ENCODE measurements at regions not wholly inside any gene's neighbourhood (a gene's known extent, or its start where the extent isn't known, plus 50 kb on each side); places are given as distances from the start of the nearest gene placed in this dataset.

DNA sequence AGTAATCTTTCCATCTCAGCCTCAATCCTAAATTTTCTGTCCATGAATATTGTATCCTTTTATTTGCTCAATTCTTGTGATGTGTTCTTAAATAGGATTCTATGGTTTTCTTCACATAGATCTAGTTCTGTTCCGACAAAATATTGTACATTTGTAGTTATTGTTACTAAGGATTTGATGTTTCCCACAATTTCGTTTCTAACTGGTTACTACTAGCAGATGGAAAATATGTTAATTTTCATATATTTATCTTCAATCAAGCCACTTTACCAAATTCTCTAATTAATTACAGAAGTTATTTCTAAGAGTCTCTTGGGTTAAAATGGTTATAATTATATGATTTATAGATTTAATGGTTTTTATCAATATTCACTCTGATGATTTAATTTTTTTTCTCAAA lies 60.3 kb downstream of the SEC61B start:
- DNase-seq (ENCODE audit: low read depth, low spot score) = no peak

GRCh38 chr9:99285965-99286364 lies 63.9 kb downstream of the SEC61B start:
- no peak for DNase-seq (ENCODE audit: low read depth, low spot score)

- no peak for DNase-seq (ENCODE audit: low read depth, low spot score)
Measured at GRCh38 chr9:99286536-99286935, 64.5 kb downstream of the SEC61B start.

- DNase-seq (ENCODE audit: low read depth, low spot score) = no peak
Measured at GRCh38 chr9:99287641-99288040, 65.6 kb downstream of the SEC61B start.

DNA sequence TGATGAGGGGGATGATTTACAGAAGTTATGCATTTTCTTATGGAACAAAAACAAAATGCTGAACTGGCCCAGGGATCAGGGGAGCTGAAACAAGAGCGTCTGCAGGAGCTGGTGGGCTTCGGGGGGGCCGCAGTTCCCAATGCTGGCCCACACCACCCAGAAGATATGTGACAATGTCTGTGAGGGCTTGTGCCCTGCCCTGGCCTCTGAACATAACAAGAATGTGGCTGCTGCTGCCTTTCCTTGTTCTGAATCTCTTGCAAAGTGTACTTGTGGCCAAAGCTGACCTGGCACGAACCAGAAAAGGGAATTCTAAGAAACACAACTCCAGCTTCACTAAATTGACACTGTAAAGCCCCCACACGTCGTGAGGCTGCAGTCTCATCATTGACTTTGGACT lies 66.7 kb downstream of the SEC61B start:
- DNase-seq (ENCODE audit: low read depth, low spot score) = no peak

DNA sequence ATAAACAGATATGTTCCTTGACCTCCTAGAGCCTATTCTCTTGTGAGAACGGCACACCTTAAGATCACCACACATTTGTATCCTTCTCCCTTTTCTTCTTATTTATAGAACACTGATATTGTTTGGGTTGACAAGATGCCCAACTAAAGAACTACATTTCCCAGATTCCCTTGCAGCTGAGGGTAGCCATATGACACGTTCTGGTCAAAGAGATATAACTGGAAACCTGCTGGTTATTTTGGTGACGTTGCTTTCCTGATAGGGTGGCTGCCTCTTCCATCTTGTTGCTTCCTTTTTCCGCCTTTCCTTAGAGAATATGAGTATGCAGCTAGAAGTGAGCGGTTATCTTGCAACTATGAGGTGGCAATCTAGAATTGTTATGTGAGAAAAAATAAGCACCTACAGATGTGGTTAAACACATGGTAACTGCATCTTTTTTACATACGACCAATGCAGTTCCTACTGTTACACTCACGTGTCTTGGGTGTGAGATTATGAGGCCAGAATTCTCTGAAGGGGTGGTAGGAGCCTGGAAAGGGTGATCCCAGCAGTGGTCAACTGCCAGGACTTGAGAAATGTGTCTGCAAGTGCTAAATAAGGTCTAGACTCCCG lies 72.9 kb downstream of the SEC61B start:
- no peak for DNase-seq (ENCODE audit: low read depth, low spot score)

- DNase-seq (ENCODE audit: low read depth, low spot score) = no peak
Measured at GRCh38 chr9:99296291-99296951, 74.3 kb downstream of the SEC61B start.

DNA sequence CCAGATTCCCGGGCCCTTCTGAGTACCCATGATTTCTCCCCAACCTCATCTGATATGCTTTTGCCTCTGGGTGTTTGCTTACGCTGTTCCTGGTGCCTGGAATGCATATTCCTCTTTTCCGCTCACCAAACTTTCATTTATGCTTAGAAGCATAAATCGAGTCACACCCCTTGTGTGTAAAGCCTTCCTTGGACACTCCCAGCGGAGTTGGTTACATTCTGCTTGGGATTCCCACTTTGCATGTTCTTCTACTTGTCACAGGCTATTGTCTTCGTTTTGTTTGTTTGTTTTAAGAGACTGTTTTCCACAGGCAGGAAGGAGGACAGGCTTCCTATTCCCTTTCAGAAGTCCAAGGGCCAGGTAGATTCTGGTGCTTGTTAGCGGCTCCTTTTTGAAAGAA lies 76.5 kb downstream of the SEC61B start:
- DNase-seq (ENCODE audit: low read depth, low spot score) = no peak

DNA sequence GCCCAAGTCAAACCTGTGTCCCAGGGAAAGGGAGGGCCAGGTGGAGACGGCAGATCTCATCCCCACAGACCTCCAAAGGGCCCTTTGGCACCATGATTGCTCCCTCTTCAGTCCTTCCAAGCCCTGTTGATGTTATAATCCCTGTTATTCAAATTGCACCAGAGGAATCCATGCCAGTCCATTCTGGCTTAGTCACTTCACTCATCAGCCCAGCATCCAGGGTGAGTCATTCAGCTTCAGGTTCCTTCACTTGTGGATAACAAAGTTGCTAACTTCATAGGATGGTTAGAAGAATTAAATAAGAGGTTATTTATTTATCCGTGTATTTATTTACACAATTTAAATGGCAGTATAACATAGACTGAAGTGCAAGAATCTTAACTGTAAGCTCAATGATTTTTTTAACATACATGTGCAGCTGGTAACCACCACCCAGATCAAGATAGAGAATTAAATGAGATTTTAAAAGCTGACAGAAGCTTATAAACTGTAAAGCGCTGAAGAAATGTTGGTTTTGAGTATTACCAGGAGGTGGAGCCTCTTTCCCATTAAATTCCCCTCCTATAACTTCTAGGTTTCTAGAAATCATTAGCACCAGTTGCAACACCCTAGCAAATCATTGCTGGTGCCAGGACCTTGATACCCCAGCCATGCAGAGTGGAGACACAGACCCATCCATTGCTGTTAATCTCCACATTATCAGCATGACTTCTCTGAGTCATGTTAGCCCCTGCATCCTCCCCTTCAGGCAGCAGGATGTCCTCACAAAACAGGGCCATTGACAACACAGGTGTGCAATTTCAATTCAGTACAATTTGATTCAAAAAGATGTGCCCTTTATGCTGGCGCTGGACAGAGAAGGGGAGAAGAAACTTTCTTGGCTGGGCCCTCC lies 77.4 kb downstream of the SEC61B start:
- DNase-seq (ENCODE audit: low read depth, low spot score) = no peak

DNA sequence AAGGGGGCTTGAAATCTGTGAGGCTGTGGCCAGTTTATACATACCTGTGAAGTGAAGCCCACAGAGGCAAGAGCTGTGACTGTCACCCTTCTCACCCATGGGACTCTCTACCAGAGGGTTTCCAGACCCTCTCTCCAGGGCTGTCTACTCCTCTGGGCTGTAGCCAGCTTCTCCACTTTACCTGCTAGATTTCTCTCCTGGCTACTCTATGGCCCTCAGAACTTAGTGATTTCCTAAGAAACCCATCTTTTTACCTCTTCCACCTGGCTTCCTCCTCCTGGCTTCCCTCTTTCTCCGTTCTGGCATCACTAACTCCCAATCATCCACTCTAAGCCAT lies 78.0 kb downstream of the SEC61B start:
- no peak for DNase-seq (ENCODE audit: low read depth, low spot score)

DNA sequence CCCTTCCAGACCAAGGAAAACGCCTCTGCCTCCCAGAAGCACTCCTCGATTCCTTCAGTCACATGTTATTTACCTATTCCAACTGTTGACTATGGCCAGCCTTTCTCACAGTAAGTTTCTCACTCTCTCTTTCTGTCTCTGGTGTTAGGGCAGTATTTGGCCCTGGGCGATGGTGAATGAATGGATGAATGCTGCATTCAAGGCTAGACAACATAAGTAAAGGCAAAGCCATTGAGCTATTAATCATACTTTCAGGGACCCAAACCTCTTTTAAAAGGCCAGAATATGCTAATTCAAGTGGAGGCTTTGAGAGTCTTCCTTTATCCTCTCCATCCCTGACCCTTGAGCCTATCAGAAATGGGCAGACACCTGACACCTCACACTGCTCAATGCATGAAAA lies 78.5 kb downstream of the SEC61B start:
- DNase-seq (ENCODE audit: low read depth, low spot score) = no peak

GRCh38 chr9:99303177-99303576 lies 81.1 kb downstream of the SEC61B start:
- DNase-seq (ENCODE audit: low read depth, low spot score) = no peak

DNA sequence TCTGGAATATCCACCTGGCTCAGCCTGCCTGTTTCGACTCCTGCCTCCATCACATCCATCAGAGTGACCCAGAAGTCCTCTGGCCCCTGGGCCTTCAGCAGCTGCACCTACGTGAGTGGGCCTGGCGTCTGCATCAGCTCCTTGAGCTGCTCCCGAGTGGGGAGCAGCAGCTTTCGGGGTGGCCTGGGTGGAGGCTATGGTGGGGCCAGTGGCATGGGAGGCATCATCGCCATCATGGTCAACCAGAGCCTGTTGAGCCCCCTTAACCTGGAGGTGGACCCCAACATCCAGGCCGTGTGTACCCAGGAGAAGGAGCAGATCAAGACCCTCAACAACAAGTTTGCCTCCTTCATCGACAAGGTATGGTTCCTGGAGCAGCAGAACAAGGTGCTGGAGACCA lies 83.0 kb downstream of the SEC61B start:
- no peak for DNase-seq (ENCODE audit: low read depth, low spot score)

GRCh38 chr9:99305820-99306811 lies 84.0 kb downstream of the SEC61B start:
- no peak for DNase-seq (ENCODE audit: low read depth, low spot score)

- no peak for DNase-seq (ENCODE audit: low read depth, low spot score)
Measured at GRCh38 chr9:99307851-99308250, 85.8 kb downstream of the SEC61B start.

DNA sequence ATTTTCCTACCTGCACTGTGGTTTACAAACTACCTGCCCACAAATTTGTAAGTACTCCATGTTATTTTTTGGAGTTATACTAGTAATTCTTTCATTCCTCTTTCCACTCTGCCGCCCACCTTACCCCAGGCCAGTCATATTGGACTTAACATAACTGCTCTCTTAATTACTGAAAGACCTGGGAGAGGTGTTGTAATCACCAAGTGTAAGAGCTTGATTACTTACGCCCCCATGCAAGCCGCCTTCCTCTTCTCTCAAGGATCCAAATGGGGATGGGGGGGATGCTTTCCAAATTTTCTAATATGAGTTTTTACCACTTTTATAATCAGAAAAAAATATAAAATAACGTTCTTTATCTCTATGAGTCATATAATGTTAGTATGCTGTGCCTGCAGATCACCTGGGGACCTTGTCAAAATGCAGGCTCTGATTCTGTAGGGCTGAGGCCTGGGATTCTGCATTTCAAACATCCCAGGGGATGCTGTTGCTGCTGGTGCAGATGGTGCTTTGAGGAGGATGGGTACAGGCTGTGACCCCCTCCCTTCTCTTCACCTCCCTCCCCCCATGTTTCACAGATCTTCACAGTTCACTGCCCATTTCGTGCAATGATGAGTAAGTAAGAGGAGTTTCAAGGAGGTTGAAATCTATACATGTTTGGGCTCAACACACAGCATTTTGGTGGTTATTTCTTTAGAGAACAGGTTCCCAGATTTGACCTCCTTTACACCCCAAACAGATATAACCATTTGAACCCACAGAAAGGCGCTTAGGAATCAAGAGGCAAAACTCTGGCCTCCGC lies 87.3 kb downstream of the SEC61B start:
- DNase-seq (ENCODE audit: low read depth, low spot score) = no peak

DNA sequence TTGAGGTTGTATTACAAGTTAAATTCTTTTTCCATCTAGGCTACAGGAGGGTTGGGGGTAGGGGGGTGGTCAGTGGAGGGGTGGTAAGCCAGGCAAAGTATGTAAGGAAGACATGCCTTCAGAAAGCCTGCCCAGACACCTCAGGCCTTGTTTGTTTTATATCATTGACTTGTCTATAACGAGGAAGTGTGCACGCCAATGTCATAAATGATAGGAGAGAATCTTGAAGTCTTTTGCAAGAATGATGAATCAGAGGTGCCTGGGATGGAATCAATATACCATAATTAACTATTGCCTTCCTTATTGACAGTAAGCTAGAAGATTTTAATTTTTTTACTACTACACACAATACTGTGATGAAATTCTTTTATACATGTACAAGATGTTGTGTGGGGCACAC lies 90.7 kb downstream of the SEC61B start:
- no peak for DNase-seq (ENCODE audit: low read depth, low spot score)

GRCh38 chr9:99319048-99319447 lies 97.0 kb downstream of the SEC61B start:
- DNase-seq (ENCODE audit: low read depth, low spot score) = no peak

DNA sequence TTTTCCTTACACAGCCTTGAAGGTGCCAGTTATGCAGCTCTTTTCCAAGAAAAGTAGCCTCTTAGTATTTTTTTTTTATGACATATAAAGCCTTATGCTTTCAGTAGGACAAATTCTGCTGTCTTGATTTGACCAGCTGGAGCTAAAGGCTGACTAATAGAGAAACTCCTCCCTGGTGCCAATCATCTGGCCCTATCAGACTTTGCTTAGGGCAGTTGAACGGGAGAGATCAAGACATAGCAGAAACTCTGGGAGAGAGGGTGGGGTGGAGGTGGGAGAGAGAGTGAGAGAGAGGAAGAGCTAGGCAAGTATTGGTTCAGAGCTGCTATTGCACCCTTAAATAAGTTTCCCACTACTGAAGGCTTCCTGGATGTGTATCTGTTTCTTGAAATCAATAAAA lies 100.2 kb downstream of the SEC61B start:
- no peak for DNase-seq (ENCODE audit: low read depth, low spot score)

DNA sequence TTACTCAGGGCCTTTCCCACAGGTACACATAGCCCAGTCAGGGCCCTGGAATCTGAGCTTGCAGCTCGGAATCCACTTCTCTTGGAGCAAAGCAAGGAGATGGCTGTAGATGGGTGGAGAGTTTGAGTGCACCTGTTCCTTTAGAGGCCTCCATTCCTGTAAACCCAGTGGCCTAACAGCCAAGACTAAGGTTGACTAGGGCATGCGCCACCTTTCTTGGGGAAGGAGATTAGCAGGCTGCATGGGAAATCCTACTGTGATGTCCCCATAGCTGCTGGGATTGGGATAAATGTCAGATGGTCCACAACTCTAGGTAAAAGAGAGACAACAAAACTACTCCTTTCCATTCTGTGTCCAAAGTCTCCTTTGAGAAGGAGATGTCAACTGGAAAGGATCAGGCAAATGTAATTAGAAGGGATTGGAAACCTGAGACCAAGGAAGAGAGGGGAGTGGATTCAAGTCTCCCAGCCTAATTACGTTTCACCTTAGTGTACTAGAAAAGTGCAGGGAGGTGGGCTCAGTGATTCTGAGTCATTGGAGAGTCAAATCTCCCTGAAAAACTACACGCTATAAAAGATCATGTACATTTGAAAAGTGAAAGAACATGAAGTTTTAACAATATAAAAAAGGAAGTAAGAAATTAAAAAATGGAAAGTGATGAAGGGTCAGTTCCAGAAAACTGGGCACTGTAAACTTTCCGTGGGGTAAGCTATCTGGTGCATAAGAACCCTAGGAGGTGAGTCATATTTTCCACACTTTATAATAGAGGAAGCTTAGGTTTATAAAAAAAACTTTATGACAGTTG lies 104.2 kb downstream of the SEC61B start:
- no peak for DNase-seq (ENCODE audit: low read depth, low spot score)

Data from iPS DF 19.7 (cell line).